Progenitor cell of endocrine pancreas (in vitro differentiated cells): ENCODE measurements at regions not wholly inside any gene's neighbourhood (a gene's known extent, or its start where the extent isn't known, plus 50 kb on each side); places are given as distances from the start of the nearest gene placed in this dataset.
A peak's percentile ranks its signal among the peaks of the same experiment; 100 is the strongest.

Experiments used
- DNase-seq: peaks from one replicate; pipeline ENCODE4 v3.0.0; 2021; ENCODE audit warnings: low spot score; ENCODE audit not compliant: unreplicated experiment
- H3K27ac Mint-ChIP-seq: 2 replicates; pipeline ENCODE4 v1.8.0; 2021; ENCODE audit warnings: mild to moderate bottlenecking, moderate library complexity, mixed read lengths
- H3K27me3 Mint-ChIP-seq: 2 replicates; pipeline ENCODE4 v1.8.0; 2021; ENCODE audit warnings: mixed read lengths
- H3K36me3 Mint-ChIP-seq: 2 replicates; pipeline ENCODE4 v1.8.0; 2022; ENCODE audit warnings: mixed read lengths; ENCODE audit not compliant: insufficient read depth
- H3K4me1 Mint-ChIP-seq: 2 replicates; pipeline ENCODE4 v1.8.0; 2021; ENCODE audit warnings: low read depth, mixed read lengths
- H3K4me3 Mint-ChIP-seq: 2 replicates; pipeline ENCODE4 v1.8.0; 2021; ENCODE audit warnings: low read depth, mild to moderate bottlenecking, moderate library complexity, mixed read lengths
- H3K9me3 Mint-ChIP-seq: 2 replicates; pipeline ENCODE4 v1.8.0; 2021; ENCODE audit warnings: low read depth, mixed read lengths
- CTCF ChIP-seq: fragments of 200-600 bp; sonication (generic); IDR thresholded peaks from one replicate; pipeline ENCODE4 v1.5.0; 2021; ENCODE audit warnings: antibody characterized with exemption, mild to moderate bottlenecking; ENCODE audit not compliant: unreplicated experiment

- Mint-ChIP-seq H3K36me3 (no peaks in the 10 kb centered on the region), H3K4me3 (no peak overlapping the region), H3K27ac (peak overlapping the region; percentile 13), H3K4me1 (peaks cover 7% of the 10 kb centered on the region), H3K9me3 (no peaks in the 10 kb centered on the region), H3K27me3 (peaks cover 15% of the 10 kb centered on the region)
- TF ChIP-seq CTCF: no peak
- no peak for DNase-seq
These were observed 203.4 kb downstream of the TMX1 start for GRCh38 chr14:51443195-51444018.

- DNase-seq: no peak
- TF ChIP-seq CTCF: no peak
- no peaks in the 10 kb centered on the region for H3K9me3 Mint-ChIP-seq
- H3K4me3 Mint-ChIP-seq: no peak overlapping the region
- no peak overlapping the region for H3K27ac Mint-ChIP-seq
- no peaks in the 10 kb centered on the region for H3K36me3 Mint-ChIP-seq
- peaks cover 13% of the 10 kb centered on the region for H3K27me3 Mint-ChIP-seq
- H3K4me1 Mint-ChIP-seq: peaks cover 6% of the 10 kb centered on the region
These were observed 204.4 kb downstream of the TMX1 start for GRCh38 chr14:51444353-51445000.

DNA sequence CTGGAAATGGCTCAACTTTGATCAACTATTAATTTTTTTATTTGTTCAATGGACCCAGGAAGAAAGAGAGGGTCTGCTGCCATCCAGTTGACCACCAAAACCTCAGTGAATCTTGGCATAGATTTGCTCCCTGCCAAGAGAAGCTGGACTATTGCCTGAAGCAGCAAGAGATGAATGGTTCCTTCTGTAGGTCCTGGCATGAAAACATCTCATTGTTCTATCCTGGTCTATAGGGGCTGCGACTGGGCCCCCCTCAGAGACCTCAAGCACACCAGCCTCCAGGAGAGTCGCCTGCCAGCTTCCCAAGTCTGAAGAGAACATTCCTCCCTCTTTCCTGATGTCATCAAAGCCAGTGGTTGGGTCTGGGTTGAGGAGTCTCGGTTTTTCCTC lies 204.9 kb downstream of the TMX1 start:
- no peaks in the 10 kb centered on the region for H3K9me3 Mint-ChIP-seq

DNA sequence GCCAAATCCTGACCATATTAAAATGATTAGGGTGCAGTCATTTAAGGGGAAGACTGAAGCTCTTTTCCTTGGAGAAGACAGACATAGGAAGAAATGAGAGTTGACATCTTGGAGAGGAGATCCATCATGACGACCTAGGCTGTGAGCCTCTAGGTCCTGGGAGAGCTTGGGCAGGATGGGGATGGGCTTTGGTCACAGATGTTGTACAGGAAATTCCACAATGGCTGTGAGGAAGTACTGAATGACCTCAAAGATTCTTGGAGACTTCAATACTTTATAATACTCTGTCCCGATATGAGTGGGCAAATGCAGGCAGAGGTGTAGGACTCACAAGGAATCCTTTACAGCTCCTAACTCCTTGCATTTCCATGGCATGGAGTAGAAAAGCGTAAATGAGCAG lies 204.9 kb upstream of the FRMD6 start:
- DNase-seq: no peak
- TF ChIP-seq CTCF: no peak
- no peak overlapping the region for H3K27ac Mint-ChIP-seq
- H3K9me3 Mint-ChIP-seq: no peaks in the 10 kb centered on the region
- no peaks in the 10 kb centered on the region for H3K36me3 Mint-ChIP-seq
- peaks cover 10% of the 10 kb centered on the region for H3K27me3 Mint-ChIP-seq
- H3K4me1 Mint-ChIP-seq: peaks cover 3% of the 10 kb centered on the region
- no peak overlapping the region for H3K4me3 Mint-ChIP-seq

More for the DNA sequence above, 204.9 kb downstream of the TMX1 start:
- no peak for DNase-seq
- Mint-ChIP-seq H3K4me3 (no peak overlapping the region), H3K27me3 (peaks cover 13% of the 10 kb centered on the region), H3K36me3 (no peaks in the 10 kb centered on the region), H3K27ac (no peak overlapping the region), H3K4me1 (peaks cover 3% of the 10 kb centered on the region)
- no peak for TF ChIP-seq CTCF

- Mint-ChIP-seq H3K27me3 (peaks cover 6% of the 10 kb centered on the region), H3K36me3 (no peaks in the 10 kb centered on the region), H3K4me1 (peaks cover 3% of the 10 kb centered on the region), H3K4me3 (no peak overlapping the region), H3K27ac (no peak overlapping the region), H3K9me3 (no peaks in the 10 kb centered on the region)
- no peak for TF ChIP-seq CTCF
- no peak for DNase-seq
These were observed 204.3 kb upstream of the FRMD6 start for GRCh38 chr14:51447411-51447810.
